Neural cell (in vitro differentiated cells): ENCODE measurements at regions not wholly inside any gene's neighbourhood (a gene's known extent, or its start where the extent isn't known, plus 50 kb on each side); places are given as distances from the start of the nearest gene placed in this dataset.

Experiments
- H2AFZ ChIP-seq: fragments of 200-600, 300-800 bp; sonication (generic), shearing (Covaris generic); 2 replicates; pipeline ENCODE4 v1.6.0; 2014; ENCODE audit warnings: low read depth, mild to moderate bottlenecking, antibody characterized with exemption, low read length, moderate library complexity
- H3F3A ChIP-seq: fragments of 200-600 bp; shearing (Covaris generic); 2 replicates; pipeline ENCODE4 v1.6.1; 2016; ENCODE audit warnings: mild to moderate bottlenecking, moderate library complexity, mixed read lengths, antibody characterized with exemption, low read length; ENCODE audit not compliant: insufficient read depth, poor library complexity, severe bottlenecking
- H3K27ac ChIP-seq: fragments of 200-600, 300-800 bp; sonication (generic), shearing (Covaris generic); 2 replicates; pipeline ENCODE4 v1.5.1; 2014; ENCODE audit warnings: mild to moderate bottlenecking, low read length, moderate library complexity
- H3K27me3 ChIP-seq: fragments of 300-800, 200-600 bp; sonication (generic), shearing (Covaris generic); 2 replicates; pipeline ENCODE4 v1.6.0; 2014; ENCODE audit warnings: mild to moderate bottlenecking, low read depth, low read length, moderate library complexity; ENCODE audit not compliant: insufficient read depth
- H3K36me3 ChIP-seq: fragments of 300-800, 200-600 bp; sonication (generic), shearing (Covaris generic); 2 replicates; pipeline ENCODE4 v1.5.1; 2014; ENCODE audit warnings: mild to moderate bottlenecking, antibody characterized with exemption, low read length, moderate library complexity; ENCODE audit not compliant: insufficient read depth
- H3K4me2 ChIP-seq: fragments of 300-800, 200-600 bp; sonication (generic), shearing (Covaris generic); 2 replicates; pipeline ENCODE4 v1.6.0; 2014; ENCODE audit warnings: mild to moderate bottlenecking, low read length
- H3K4me3 ChIP-seq: fragments of 300-800, 200-600 bp; sonication (generic), shearing (Covaris generic); 2 replicates; pipeline ENCODE4 v1.5.1; 2014; ENCODE audit warnings: mild to moderate bottlenecking, low read length, moderate library complexity
- H3K79me2 ChIP-seq: fragments of 200-600 bp; shearing (Covaris generic); replicated peaks from 2 replicates; pipeline ENCODE4 v1.6.0; 2014; ENCODE audit warnings: mild to moderate bottlenecking, low read length, moderate library complexity; ENCODE audit not compliant: insufficient read depth
- H3K9ac ChIP-seq: fragments of 300-800, 200-600 bp; sonication (generic), shearing (Covaris generic); 2 replicates; pipeline ENCODE4 v1.6.1; 2016; ENCODE audit warnings: mild to moderate bottlenecking, low read length, mixed read lengths
- H3K9me2 ChIP-seq: fragments of 200-600 bp; shearing (Covaris generic); 2 replicates; pipeline ENCODE4 v1.6.1; 2016; ENCODE audit warnings: mild to moderate bottlenecking, low read length, mixed read lengths; ENCODE audit not compliant: insufficient read depth
- H3K9me3 ChIP-seq: fragments of 200-600, 300-800 bp; sonication (generic), shearing (Covaris generic); 2 replicates; pipeline ENCODE4 v1.6.1; 2016; ENCODE audit warnings: mild to moderate bottlenecking, mixed run types, low read length, moderate library complexity, mixed read lengths
- H4K20me1 ChIP-seq: fragments of 200-600 bp; shearing (Covaris generic); 2 replicates; pipeline ENCODE4 v1.6.1; 2016; ENCODE audit warnings: mild to moderate bottlenecking, mixed run types; ENCODE audit not compliant: insufficient read depth
- EP300 ChIP-seq: fragments of 450-650 bp; conservative IDR thresholded peaks from 2 replicates; pipeline ENCODE4 v1.6.1; 2014; ENCODE audit warnings: antibody characterized with exemption, mild to moderate bottlenecking, moderate library complexity; ENCODE audit not compliant: poor library complexity, severe bottlenecking
- EZH2 ChIP-seq: fragments of 200-600, 300-800 bp; shearing (Covaris generic), sonication (generic); IDR thresholded peaks from 2 replicates; pipeline ENCODE4 v1.6.1; 2014; ENCODE audit warnings: antibody characterized with exemption, low read length, borderline replicate concordance, mild to moderate bottlenecking; ENCODE audit not compliant: insufficient read depth, poor library complexity, severe bottlenecking
- MXI1 ChIP-seq: fragments of 450-650 bp; conservative IDR thresholded peaks from 2 replicates; pipeline ENCODE4 v1.6.1; 2014; ENCODE audit warnings: antibody characterized with exemption, mild to moderate bottlenecking; ENCODE audit not compliant: poor library complexity, severe bottlenecking
- POLR2AphosphoS5 ChIP-seq: IDR thresholded peaks from 2 replicates; pipeline ENCODE4 v1.6.1; 2012
- RAD21 ChIP-seq: fragments of 450-650 bp; conservative IDR thresholded peaks from 2 replicates; pipeline ENCODE4 v1.6.1; 2014; ENCODE audit warnings: antibody characterized with exemption, mild to moderate bottlenecking, moderate library complexity
- SMC3 ChIP-seq: fragments of 450-650 bp; conservative IDR thresholded peaks from 2 replicates; pipeline ENCODE4 v1.6.1; 2014; ENCODE audit warnings: antibody characterized with exemption, mild to moderate bottlenecking, moderate library complexity; ENCODE audit not compliant: poor library complexity
- TAF1 ChIP-seq: IDR thresholded peaks from 2 replicates; pipeline ENCODE4 v1.6.1; 2012; ENCODE audit warnings: low read depth
- TF ChIP-seq, protein P1 (sequence below): IDR thresholded peaks from 2 replicates; pipeline ENCODE4 v1.6.1; 2012; ENCODE audit warnings: borderline replicate concordance
- TF ChIP-seq, protein P2 (sequence below): fragments of 450-650 bp; IDR thresholded peaks from 2 replicates; pipeline ENCODE4 v1.5.1; 2014; ENCODE audit warnings: antibody characterized with exemption, mild to moderate bottlenecking, moderate library complexity; ENCODE audit not compliant: poor library complexity, severe bottlenecking

DNA sequence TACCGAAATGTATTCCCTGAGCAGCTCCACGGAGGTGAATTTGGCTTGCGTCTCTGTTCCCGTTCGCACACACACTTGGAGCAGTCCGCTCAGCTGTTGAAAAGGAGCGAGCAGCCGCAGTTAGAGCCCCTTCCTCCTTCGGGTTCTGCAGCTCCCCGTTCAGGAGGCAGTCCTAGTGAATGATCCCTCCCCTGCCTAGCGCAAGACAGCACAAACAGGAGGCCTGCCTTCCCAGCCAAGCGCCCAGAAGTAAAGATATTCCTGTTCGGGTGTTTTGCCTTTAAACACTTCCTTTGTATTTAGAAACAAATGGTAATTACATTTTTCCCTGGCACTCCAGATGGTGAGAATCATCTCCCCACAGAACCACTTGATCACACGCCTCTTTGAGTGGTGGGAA is 64.7 kb downstream of the ABCC12 start:
- Histone ChIP-seq H3K27ac (no peak overlapping the region), H3K4me2 (no peak overlapping the region), H3K9me3 (no peaks in the 10 kb centered on the region), H3K36me3 (no peaks in the 10 kb centered on the region), H3K27me3 (no peaks in the 10 kb centered on the region), H3F3A (no peaks in the 10 kb centered on the region), H3K9ac (no peak overlapping the region), H2AFZ (no peak overlapping the region), H3K4me3 (no peak overlapping the region), H4K20me1 (no peaks in the 10 kb centered on the region), H3K79me2 (no peaks in the 10 kb centered on the region), H3K9me2 (no peaks in the 10 kb centered on the region)
- no peak for TF ChIP-seq RAD21
- TF ChIP-seq SMC3, result no peak
- no peak for TF ChIP-seq EP300
- no peak for TF ChIP-seq TAF1
- TF ChIP-seq MXI1, result no peak
- no peak for TF ChIP-seq EZH2
- TF ChIP-seq, protein P1, sequence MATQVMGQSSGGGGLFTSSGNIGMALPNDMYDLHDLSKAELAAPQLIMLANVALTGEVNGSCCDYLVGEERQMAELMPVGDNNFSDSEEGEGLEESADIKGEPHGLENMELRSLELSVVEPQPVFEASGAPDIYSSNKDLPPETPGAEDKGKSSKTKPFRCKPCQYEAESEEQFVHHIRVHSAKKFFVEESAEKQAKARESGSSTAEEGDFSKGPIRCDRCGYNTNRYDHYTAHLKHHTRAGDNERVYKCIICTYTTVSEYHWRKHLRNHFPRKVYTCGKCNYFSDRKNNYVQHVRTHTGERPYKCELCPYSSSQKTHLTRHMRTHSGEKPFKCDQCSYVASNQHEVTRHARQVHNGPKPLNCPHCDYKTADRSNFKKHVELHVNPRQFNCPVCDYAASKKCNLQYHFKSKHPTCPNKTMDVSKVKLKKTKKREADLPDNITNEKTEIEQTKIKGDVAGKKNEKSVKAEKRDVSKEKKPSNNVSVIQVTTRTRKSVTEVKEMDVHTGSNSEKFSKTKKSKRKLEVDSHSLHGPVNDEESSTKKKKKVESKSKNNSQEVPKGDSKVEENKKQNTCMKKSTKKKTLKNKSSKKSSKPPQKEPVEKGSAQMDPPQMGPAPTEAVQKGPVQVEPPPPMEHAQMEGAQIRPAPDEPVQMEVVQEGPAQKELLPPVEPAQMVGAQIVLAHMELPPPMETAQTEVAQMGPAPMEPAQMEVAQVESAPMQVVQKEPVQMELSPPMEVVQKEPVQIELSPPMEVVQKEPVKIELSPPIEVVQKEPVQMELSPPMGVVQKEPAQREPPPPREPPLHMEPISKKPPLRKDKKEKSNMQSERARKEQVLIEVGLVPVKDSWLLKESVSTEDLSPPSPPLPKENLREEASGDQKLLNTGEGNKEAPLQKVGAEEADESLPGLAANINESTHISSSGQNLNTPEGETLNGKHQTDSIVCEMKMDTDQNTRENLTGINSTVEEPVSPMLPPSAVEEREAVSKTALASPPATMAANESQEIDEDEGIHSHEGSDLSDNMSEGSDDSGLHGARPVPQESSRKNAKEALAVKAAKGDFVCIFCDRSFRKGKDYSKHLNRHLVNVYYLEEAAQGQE, result no peak
- TF ChIP-seq, protein P2, sequence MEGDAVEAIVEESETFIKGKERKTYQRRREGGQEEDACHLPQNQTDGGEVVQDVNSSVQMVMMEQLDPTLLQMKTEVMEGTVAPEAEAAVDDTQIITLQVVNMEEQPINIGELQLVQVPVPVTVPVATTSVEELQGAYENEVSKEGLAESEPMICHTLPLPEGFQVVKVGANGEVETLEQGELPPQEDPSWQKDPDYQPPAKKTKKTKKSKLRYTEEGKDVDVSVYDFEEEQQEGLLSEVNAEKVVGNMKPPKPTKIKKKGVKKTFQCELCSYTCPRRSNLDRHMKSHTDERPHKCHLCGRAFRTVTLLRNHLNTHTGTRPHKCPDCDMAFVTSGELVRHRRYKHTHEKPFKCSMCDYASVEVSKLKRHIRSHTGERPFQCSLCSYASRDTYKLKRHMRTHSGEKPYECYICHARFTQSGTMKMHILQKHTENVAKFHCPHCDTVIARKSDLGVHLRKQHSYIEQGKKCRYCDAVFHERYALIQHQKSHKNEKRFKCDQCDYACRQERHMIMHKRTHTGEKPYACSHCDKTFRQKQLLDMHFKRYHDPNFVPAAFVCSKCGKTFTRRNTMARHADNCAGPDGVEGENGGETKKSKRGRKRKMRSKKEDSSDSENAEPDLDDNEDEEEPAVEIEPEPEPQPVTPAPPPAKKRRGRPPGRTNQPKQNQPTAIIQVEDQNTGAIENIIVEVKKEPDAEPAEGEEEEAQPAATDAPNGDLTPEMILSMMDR, result no peak
- TF ChIP-seq POLR2AphosphoS5, result no peak

DNA sequence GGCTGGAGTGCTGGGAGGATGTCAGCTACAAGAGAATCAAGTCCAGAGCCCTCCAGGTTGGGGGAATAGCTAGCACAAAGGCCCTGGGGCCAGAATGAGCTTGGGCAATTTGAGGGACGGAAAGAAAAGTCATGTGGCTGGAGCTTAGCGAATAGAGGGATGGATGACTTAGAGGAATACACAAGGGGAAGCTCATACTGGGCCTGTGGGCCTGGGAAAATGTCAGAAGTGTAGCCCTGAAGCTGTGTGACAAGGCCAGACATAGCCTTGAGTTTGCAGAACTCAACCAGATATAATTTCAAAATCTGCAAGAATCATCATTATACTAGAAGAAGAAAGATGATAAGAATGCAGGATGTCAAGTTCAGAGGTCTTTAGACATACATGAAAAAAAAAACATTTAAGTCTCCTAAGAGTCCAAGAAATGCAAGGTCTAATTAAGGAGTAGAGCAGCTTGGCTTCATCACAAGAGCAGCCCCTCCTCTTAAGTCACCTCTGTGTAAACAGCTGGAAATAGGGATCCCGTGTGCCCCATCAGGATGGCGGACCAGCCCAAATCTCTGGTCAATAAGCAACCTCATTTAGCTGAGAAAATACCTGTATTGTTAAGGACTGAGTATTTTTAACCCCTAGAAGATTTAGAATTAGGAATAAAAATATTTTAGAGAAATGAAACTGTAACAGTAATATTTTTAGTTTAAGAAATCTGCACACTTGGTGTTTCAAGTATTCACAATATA is 66.6 kb downstream of the ABCC12 start:
- H3K9me3 ChIP-seq, result no peaks in the 10 kb centered on the region
- H3K79me2 ChIP-seq, result no peaks in the 10 kb centered on the region
- TF ChIP-seq SMC3, result no peak
- TF ChIP-seq EP300, result no peak
- no peak for TF ChIP-seq MXI1
- no peak for TF ChIP-seq POLR2AphosphoS5
- no peak for TF ChIP-seq TAF1
- TF ChIP-seq, protein P1, result no peak
- TF ChIP-seq, protein P2, result no peak
- no peak for TF ChIP-seq EZH2
- no peak for TF ChIP-seq RAD21
- H3K36me3 ChIP-seq, result no peaks in the 10 kb centered on the region
- no peaks in the 10 kb centered on the region for H4K20me1 ChIP-seq
- H2AFZ ChIP-seq, result no peak overlapping the region
- H3K4me2 ChIP-seq, result no peak overlapping the region
- no peak overlapping the region for H3K4me3 ChIP-seq
- H3K9ac ChIP-seq, result no peak overlapping the region
- H3K27ac ChIP-seq, result no peak overlapping the region
- H3K27me3 ChIP-seq, result no peaks in the 10 kb centered on the region
- H3F3A ChIP-seq, result no peaks in the 10 kb centered on the region
- no peaks in the 10 kb centered on the region for H3K9me2 ChIP-seq
